Hematopoietic multipotent progenitor cell (in vitro differentiated cells): ENCODE measurements at regions not wholly inside any gene's neighbourhood (a gene's known extent, or its start where the extent isn't known, plus 50 kb on each side); places are given as distances from the start of the nearest gene placed in this dataset.

Experiments
- DNase-seq, 3 donors: peaks; one replicate each; pipeline ENCODE4 v3.0.0-alpha.2; 2011 to 2015; ENCODE audit warnings: low read depth in 2 of 3, low spot score in 2 of 3

DNA sequence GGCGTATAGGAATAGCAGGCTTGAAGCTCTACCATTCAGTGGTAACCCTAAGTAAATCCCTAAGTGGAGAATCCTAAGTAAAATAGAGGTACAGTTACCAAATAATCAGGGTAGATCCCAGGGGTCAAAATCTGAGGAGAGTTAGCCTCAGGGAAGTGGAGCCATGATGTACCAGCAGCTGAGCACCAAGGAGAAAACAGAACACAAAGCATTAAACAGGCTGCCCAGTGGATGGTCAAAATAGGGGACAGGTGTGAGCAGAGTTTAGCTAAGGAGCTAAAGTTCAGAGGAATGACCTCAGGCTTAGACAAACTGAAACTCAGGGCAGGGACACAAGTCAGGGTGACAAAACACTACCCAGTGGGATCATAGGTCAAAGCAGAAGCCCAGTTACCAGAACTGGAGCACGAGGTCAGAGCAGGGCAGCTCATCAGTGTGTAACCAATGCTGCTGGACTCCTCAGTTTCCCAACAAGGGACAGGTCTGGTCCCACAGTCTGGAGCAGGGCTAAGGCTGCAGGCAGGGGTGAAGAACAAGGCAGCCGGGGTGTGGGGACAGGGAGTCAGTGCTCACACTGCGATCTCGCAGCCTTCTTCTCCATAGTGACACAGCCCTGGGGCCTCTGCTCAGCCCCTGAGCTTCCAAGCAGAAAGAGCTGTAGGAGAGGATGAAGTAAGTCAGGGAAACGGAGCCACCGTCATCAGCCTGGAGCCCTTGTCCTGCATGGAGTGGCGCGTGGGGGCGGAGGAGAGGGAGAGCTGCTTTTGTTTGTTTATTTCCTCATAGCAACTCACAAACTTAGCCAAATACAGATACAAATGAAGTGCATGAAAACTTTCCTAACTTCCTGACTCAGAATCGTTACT is 264.0 kb downstream of the MREG start:
- DNase-seq, result no peak

DNA sequence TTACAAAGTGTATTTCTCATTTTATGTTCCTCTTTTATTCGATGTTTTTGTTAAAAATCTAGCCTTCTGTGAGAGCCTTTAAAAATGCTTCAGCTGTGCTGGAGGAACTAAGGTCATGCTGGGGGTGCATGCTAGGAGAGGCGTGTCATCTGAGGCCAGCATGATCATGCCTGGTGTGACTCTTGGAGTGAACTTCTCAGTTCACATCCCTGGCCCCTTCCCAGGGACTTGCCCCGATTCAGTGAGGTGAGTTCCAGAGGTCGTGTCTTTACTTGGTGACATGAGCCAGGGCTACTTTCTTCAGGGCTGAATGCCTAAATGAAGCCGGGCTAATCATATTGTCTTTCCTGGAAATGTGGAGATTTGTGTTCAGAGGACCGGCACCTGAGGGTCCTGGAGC is 264.9 kb downstream of the MREG start:
- peak in 1 of 3 donors; percentile 9 for DNase-seq

DNA sequence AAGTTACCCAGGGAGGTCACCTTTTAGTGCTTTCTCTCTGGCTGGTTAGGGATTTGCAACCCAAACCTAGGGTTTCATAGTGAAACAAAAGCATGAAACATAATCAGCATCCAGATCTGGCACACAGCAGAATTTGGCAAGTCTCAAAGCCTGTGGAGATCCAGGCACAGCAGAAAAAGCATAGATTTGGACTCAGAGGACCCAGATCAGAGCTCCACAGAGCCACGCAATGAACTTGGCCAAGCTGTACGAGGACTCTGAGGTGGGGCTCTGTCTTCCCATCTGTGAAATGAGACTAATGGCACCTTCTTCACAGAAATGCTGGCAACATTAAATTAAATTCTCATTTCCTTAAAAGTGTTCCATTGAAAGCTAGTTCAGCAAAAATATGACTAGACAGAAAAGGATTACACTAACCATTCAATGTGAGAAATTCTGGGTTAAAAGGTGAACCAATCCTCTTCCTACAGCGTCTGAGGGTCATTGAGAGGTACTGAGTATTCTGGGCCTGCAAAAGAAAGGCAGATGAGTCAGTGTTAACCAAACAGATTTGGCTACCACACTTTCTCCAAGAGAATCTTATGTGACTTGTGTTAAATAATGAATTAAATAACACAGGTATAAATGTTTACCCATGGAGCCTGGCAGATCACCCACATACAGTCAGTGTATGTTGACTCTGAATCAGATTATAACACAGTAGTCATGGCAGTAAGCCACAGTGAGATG is 266.3 kb downstream of the MREG start:
- no peak for DNase-seq

DNA sequence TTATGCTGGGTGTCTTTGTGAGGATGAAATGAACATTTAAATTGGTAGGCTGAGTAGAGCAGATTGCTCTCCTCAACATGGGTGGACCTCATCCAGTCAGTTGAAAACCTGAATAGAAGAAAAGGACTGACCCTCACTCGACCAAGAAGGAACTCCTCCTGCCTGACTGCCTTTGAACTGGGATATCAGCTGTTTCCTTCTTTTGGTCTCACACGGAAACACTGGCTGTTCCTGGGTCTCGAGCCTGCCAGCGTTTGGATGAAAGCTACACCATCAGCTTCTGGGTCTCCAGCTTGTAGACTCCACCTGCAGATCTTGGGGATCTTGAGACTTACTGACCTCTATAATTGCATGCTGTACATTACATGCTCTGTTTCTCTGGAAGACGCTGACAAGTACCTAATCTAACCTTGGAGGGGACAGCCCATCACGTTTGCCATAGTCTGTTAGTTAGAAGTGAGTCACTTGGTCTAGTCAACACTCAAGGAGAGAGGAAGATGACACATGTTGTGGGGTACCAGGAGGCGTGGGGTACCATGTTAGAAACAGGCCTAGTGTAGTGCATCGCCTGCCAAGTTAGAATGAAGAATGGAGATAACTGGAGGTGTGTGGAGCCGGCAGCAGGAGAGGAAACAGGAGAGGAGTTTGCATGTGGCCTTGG is 267.0 kb downstream of the MREG start:
- DNase-seq, result no peak

DNA sequence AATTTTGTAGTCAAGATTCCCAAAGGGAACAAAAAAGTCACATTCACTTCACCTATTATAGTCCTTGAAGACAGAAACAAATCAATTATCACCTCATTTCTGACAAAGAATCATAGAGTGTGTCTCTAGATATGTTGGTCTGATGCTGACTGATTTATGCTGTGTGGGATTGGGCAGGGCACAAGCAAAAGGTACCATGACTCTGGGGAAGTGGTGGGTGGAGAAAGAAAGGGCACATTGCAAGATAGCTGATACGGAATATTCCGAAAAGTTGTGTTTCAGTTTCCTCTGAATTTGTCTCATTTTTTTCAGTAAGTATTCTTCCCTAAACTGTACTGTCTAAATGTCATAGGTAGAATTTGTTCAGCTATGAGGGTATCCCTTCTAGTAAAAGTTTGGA is 268.0 kb downstream of the MREG start:
- no peak for DNase-seq

DNA sequence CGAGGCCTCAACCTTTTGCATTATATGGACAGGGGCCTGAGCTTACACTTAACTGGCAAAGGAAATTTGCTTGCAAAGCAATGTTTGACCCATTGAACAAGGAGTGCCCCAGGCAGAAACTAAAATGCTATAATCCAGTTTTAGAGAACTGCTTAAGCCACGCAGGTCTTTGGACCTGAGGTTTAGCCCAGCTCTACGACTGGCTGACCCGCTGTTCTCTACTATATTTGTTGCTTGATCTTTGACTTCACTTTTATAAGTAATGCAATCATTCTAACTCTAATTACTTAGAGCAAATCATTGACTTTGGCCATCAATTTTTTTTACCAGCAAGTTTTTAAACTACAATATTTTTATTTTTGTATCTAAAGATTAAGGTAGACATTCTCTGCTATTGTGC is 268.8 kb downstream of the MREG start:
- no peak for DNase-seq

DNA sequence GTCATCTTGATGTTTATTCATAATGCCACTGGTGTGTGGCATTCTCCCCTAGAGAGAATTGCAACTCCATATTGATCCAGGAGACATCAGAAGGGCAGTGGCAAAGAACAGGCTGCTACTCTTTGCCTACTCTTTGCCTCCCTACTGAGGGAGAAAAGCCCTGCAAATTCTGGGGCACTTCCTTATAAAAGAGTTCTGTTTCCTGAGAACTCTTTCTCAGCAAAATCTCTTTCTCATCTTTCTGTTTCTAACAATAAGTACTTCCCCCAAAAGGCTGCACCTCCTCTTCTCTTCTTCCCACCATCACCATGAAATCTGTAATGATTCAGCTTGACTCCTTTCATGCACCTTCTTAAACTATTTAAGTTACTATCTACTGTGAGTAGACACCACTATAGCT is 270.3 kb downstream of the MREG start:
- DNase-seq, result no peak

DNA sequence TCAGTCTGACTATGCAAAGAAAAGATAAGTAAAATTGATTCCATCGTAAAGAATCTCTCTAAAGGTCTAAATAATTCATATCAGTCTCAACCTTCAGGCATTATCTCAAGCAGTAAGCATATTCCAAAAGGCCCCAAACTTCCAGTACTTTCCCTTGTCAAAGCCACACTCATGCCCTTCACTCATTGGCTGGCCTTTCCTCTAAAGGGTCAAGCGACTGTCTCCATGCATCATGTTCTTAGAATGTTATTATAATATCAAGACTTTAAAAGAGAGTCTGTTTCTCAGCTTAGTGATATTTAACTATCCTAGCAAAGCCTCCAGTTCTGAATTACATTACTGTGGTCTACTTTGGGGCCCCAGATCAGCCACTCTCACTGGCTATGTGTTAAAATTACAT is 271.3 kb downstream of the MREG start:
- DNase-seq, result no peak

DNA sequence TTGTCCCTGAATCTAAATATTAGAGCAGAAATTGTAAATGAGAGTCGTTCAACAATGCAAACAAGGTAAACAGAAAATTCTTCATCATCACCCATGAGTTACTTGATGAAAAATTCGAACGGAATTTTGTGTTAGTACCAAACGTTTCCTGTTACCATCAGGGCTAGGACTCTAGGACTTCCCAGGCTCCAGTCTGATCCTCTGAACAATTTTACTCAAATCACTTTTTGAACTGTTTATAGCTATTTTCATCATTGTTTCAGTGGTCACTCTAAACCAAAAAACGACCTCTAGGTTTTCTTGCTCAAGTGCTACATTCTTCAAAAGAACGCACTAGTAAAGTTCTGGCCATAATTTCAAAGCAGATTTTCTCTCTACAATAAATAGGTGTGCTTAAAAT is 273.3 kb downstream of the MREG start:
- no peak for DNase-seq

DNA sequence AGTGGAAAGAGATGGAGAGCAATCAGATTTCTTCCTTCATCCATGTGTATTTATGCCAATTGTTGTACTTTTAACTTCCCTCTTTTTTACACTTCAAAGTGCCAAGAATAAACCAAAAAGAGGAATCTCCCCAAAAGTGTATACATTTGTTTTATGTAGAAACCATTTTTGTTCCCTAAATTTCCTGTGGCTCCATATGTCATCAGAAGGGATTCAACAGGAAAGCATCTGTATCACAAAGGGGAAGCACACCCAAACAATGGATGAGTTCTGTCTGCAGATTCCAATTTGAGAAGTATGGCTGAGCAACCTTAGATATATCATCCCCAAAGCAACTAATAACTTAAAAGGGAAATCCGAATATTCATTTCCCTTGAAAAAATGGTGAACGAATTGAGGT is 275.0 kb downstream of the MREG start:
- DNase-seq, result no peak

DNA sequence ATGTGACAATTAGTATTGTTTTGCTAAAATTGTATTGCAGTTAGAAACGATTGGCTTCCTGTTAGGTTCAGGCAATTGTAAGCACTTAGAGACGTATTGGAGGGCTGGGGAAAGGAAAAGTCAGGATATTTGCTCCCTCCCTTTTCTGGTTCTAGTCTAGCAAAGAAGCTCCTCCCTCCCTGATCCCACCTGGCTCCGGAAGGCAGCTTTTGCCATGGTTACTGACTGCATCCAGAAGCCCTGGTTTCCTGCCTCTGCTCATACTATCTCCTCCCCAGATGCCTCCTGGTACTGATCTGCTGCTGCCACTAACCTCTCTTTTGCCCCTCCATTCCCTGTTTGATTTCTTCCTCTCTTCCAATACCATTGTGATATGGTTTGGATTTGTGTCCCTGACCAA is 275.9 kb downstream of the MREG start:
- no peak for DNase-seq

DNA sequence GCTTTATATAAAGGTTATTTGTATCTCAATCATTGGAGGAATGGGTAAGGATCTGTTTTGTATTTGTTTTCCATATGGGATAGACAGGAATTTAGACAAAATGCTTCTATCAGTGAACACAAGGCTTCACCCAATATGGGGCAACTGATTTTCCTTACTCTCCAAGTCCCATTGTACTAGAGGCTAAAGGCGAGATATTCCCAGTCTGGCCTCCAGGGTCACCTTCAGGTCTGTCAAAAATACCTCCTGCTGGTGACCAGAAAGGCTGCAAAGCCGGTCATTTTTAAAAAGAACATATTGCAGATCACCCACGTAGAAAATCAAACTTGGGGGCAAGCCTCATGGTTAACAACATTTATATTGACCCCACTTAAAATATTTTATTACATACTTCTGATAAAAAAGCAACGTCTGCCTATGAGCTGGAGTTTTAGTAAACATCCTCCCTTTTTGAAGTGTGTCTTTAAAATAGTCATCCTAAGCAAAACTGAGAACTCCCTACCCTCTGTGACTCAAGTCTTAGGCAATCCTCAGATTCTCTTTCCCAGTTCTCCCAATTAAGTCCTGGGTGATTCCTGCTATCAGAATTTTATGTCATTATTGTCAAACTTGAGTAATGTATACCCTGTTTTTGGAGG is 276.6 kb downstream of the MREG start:
- DNase-seq, result no peak

DNA sequence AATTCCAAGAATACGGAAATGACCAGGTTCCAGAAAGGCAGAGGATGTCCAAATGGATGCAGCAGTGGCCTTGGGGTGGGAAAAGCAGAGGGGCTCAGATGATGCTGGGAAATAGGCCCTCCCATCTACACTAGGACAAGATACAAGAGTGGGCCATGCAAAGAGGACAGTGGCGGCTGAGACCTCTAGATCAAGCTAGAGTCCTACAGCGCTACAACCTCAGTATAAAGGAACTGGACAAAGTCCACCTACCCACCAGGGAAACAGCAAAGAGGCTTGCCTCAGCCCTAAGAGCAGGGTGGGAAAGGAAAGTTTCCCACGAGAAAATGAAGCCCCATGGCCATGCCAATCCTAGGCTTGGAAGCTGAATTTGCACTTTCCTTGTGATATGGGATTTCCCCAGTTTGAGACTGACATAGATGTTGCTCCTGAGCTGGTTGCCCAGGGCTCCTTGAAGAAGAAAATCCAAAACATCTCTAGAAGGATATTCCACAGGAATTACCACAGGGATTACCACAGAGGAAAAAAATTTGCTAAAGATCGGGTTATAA is 282.2 kb downstream of the MREG start:
- DNase-seq, result no peak

DNA sequence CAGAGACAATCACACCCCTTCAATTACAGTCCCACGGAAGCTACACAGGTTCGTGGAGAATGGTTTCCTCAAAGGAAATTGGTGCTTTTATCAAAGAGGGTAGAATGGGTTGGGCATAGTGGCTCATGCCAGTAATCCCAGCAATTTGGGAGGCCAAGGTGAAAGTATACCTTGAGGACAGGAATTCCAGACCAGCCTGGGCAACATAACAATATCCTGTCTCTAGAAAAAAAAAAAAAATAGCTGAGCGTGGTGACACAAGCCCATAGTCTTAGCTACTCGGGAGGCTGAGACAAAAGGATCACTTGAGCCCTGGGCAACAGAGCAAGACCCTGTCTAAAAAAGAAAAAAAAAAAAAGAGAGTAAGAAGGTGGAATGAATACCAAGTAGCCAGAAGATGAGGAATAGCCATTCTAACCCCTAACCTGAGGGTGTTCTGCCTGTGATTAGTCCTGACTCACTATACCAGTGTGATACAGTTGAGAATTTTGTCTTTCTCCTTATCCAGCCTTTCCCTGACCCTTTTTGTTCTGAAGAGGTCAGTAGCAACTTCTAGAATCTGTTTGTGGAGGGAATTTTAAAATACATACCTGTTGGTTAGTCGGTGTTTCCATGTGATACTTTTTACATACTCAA is 283.2 kb downstream of the MREG start:
- DNase-seq, result no peak

DNA sequence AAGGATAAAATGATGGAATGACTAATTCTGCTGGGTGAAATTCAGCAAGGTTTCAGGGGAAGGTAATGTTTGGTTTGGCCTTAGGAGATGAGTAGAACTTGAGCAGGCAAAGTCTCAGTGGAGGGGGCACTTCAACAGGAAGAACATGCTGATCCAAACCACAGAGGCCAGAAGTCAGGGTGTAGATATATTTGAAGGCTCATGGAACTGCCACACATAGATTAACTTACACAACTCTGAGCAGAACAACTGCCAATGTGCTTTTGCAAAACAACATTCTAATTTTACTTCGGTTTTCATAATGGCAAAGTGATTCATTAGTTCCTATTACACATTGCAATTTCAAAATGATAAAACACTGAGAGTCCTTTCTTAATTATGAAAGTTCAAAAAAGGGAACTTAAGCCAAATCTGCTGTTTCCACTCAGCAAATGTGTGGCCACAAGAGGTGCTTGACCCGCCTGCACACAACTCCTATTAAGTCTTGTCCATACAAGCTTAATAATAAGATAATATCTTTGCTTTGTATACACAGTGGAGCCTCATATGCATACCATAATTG is 284.8 kb downstream of the MREG start:
- DNase-seq, result peak in 2 of 3 donors; percentile 34 to 80

DNA sequence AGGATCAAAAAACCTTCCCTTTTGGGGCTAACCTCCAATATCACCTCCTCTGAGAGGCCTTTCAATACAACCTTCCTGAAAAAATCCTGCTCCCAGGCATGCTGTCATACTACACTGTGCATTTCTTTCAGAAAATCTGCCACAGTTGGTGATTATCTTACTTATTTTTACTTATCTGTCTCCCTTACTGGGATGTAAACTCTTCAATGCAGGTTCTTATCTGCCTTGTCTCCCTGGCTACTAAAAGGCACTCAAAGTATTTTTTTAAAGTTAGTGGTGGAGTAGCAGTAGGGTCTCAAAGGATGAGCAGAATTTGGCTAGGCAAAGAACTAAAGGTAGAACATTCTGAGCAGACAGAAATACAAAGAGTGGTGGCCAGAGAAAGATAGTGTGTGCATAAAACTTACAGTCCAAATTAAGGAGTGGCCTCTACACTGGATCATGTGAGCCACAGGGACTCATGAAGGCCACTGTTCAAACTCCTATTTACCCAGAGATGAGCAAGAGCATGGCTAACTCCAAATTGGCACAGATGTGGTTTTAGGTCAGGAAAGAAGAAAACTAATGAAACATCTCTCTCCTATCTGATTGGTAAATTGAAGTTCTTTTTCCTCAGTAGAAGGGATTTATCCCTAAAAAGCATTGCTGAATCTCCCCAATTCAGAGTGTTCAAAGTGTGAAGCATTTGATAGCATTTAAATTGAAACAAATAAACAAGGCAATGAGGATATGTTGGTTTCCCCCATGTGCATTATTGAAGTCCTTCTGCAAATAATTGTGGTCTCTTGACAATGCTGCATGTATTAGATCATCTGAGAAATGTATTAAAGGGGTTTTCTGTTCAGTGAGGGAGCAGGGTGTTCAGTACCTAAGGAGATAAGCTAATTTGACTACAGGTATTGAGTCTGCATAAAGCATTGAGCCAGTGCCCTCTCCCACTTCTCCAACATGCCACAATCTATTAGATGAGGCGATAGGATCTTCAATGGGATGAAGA is 285.5 kb downstream of the MREG start:
- DNase-seq, result no peak

DNA sequence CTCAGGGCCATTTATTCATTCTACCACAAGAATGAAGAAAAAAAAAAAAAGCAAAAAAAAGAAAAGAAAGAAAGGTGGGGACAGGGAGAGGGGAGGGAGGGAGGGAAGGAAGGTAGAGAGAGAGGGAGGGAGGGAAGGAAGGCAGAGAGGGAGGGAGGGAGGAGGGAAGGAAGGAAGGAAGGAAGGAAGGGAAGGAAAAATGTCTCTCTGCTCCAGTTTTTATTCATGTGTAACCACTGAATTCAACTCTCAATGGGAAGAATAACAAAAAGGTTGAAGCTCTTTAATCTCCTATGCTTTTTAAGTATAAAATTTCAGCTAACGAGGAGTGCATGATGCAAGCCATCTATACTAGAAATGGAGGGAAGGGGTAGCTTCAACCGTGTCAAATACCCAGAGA is 287.3 kb downstream of the MREG start:
- DNase-seq, result no peak

DNA sequence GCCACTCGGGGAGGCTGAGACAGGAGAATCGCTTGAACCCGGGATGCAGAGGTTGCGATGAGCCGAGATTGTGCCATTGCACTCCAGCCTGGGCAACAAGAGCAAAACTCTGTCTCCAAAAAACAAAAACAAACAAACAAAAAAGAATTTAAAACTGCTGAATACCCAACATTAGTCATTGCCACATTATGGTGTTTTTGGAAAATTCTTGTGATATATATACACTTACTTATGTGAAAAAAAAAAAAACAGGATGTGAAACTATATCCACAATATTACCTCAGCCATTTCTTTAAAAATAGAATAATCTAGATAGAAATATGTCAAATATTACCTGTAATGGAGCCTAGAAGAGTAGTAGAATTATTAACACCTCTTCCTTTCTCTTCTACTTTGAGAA is 288.3 kb upstream of the FN1 start:
- DNase-seq, result no peak

DNA sequence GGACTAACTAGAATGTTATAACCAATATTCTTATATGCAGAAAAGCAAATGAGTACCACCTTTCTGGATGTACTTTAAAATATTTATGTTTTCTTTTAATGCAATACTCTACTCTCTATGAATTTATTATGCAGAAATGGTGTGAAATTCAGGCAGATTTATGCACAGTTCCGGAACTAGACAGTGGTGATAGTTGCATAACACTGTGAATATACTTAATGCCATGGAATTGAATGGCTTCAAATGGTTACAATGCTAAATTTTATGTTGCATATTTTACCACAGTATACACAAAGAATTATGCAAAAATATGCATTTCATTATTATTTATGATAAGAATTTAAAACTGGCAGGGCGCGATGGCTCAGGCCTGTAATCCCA is 287.8 kb upstream of the FN1 start:
- no peak for DNase-seq
